ENCODE measurements at regions not wholly inside any gene's neighbourhood (a gene's known extent, or its start where the extent isn't known, plus 50 kb on each side); places are given as distances from the start of the nearest gene placed in this dataset.
A peak's percentile ranks its signal among the peaks of the same experiment; 100 is the strongest.

DNA sequence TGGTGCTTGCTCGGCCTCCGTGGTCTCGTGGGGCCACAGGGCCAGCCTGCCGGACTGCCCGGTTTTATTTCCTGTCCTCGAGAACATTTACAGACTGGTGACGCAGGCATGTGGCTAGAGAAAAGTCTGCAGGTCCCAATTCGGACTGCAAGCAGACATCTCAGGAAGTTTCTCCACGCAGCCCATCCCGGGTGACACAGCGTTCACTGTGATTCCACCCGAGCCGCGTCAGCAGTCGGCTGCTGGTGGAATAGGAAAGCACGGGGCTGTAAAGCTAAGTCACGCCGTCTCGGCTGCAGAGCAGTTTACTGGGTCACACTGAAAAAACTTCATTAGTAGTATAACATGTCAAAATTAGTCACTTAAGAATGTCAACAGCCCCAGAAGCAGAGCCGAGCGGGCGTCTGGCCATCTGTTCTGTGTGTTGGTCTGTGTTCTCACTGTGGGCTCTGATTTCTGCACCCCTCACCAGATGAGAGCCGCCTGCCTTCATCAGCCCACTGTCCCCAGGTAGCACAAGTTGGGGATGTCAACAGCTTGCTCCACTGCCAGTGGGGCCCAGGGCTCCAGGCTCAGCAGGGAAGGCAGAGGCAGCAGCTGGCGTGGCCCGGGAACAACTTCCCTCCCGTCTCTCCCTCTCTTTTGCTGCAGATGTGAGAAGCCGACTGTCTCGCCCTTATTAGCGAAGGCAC lies 363.7 kb downstream of the IRX2 start:
- Histone ChIP-seq H3K4me3 (peak overlapping the region in 1 of 4 donors; percentile 17), H3K9me3 (no peaks in the 10 kb centered on the region), H3K4me1 (no peaks in the 10 kb centered on the region), H3K27me3 (peaks cover 0 to 5% (median 2%) of the 10 kb centered on the region in 3 donors), H3K27ac (no peak overlapping the region), H3K36me3 (no peaks in the 10 kb centered on the region)
- DNase-seq (no peak), ATAC-seq (no peak)
- intact Hi-C loops (cut with DNase I; ENCODE audit: low total_unique reads) (no loop called here), in situ Hi-C loops (cut with MboI; ENCODE audit: low sequenced_read_pairs in 4 of 4) (no loop called here)
- TF ChIP-seq, protein P1, sequence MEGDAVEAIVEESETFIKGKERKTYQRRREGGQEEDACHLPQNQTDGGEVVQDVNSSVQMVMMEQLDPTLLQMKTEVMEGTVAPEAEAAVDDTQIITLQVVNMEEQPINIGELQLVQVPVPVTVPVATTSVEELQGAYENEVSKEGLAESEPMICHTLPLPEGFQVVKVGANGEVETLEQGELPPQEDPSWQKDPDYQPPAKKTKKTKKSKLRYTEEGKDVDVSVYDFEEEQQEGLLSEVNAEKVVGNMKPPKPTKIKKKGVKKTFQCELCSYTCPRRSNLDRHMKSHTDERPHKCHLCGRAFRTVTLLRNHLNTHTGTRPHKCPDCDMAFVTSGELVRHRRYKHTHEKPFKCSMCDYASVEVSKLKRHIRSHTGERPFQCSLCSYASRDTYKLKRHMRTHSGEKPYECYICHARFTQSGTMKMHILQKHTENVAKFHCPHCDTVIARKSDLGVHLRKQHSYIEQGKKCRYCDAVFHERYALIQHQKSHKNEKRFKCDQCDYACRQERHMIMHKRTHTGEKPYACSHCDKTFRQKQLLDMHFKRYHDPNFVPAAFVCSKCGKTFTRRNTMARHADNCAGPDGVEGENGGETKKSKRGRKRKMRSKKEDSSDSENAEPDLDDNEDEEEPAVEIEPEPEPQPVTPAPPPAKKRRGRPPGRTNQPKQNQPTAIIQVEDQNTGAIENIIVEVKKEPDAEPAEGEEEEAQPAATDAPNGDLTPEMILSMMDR (IDR thresholded peaks at IDR 0.05 in 4 of 5, conservative IDR thresholded peaks at IDR 0.05 in 1 of 5), result no peak
- no peak for TF ChIP-seq POLR2A (IDR thresholded peaks at IDR 0.05)

DNA sequence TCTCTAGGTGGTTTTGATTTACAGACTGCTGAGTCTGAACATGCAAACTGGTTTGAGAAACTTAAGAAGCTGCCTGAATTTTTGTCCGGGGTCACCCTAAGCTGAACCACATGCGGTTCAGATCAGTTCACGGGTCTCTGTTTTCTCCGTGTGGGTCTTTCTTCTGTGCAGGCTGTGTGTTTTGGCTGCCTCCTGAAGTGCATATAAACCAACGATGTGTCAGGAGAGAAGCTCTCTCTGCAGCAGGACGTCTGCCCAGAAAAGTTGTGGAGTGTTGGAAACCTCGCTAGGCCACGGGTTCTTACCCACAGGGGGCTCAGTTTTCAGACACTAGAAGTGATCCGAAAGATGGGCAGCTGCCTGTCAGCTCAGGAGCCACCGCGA lies 364.2 kb downstream of the IRX2 start:
- TF ChIP-seq, protein P1 (IDR thresholded peaks at IDR 0.05 in 4 of 5, conservative IDR thresholded peaks at IDR 0.05 in 1 of 5), result no peak
- TF ChIP-seq POLR2A (IDR thresholded peaks at IDR 0.05), result no peak
- H3K27me3 ChIP-seq, result peaks cover 0 to 5% (median 2%) of the 10 kb centered on the region in 3 donors
- in situ Hi-C loops (cut with MboI; ENCODE audit: low sequenced_read_pairs in 4 of 4) (no loop called here), intact Hi-C loops (cut with DNase I; ENCODE audit: low total_unique reads) (no loop called here)
- H3K27ac ChIP-seq, result no peak overlapping the region
- no peaks in the 10 kb centered on the region for H3K36me3 ChIP-seq
- DNase-seq (no peak), ATAC-seq (no peak)
- H3K9me3 ChIP-seq, result no peaks in the 10 kb centered on the region
- H3K4me1 ChIP-seq, result no peaks in the 10 kb centered on the region
- no peak overlapping the region for H3K4me3 ChIP-seq

DNA sequence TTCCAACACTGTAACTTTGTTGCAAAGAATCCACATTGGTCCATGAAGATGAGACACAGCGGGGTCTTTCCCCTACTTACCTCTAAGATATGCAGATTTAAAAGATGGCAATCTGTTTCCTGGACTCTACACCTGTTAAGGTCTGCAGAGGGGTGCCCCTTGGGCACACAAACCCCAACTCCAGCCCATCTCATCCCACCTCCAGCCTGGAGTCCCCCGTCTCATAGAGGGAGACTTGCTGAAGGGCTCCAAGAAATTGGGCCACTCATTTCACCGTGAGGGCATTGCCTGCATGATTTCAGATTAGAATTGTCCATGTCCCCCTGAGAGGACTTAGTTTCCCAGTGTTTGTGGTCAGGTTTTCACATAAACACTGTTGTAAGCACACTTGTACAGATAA lies 365.7 kb downstream of the IRX2 start:
- no peaks in the 10 kb centered on the region for H3K9me3 ChIP-seq
- H3K27me3 ChIP-seq, result peaks cover 0 to 5% (median 2%) of the 10 kb centered on the region in 3 donors
- in situ Hi-C loops (cut with MboI; ENCODE audit: low sequenced_read_pairs in 4 of 4), result no loop called here
- H3K36me3 ChIP-seq, result no peaks in the 10 kb centered on the region
- TF ChIP-seq, protein P1 (IDR thresholded peaks at IDR 0.05 in 4 of 5, conservative IDR thresholded peaks at IDR 0.05 in 1 of 5), result no peak
- no peak for TF ChIP-seq POLR2A (IDR thresholded peaks at IDR 0.05)
- intact Hi-C loops (cut with DNase I; ENCODE audit: low total_unique reads), result no loop called here
- H3K4me3 ChIP-seq, result no peak overlapping the region
- H3K4me1 ChIP-seq, result no peaks in the 10 kb centered on the region
- ATAC-seq (no peak), DNase-seq (no peak)
- no peak overlapping the region for H3K27ac ChIP-seq

DNA sequence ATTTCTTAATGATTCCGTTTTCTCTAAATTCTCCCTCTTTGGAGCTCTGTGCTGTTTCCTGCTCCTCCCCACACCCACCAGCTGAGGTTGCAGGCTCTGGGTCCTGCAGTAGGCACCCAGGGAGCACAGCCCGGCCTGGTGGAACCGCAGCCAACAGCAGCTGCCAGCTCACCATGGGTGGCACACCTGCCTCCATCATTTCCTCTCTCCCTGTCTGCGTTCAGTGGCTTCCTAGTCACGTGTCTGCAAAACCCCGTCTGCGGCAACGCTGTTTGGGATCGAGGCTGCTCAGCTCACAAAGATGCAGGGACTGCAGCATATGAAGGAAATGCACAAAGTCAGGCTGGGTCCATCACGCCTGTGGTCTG lies 367.8 kb downstream of the IRX2 start:
- Histone ChIP-seq H3K9me3 (no peaks in the 10 kb centered on the region), H3K4me1 (no peaks in the 10 kb centered on the region), H3K36me3 (no peaks in the 10 kb centered on the region), H3K27me3 (peaks cover 0 to 5% (median 0%) of the 10 kb centered on the region in 3 donors), H3K27ac (no peak overlapping the region), H3K4me3 (no peak overlapping the region)
- ATAC-seq (no peak), DNase-seq (no peak)
- TF ChIP-seq POLR2A (IDR thresholded peaks at IDR 0.05), result no peak
- TF ChIP-seq, protein P1 (IDR thresholded peaks at IDR 0.05 in 4 of 5, conservative IDR thresholded peaks at IDR 0.05 in 1 of 5), result no peak
- intact Hi-C loops (cut with DNase I; ENCODE audit: low total_unique reads), result no loop called here
- in situ Hi-C loops (cut with MboI; ENCODE audit: low sequenced_read_pairs in 4 of 4), result no loop called here
